GM19467 (cell line): ENCODE measurements at regions not wholly inside any gene's neighbourhood (a gene's known extent, or its start where the extent isn't known, plus 50 kb on each side); places are given as distances from the start of the nearest gene placed in this dataset.

Experiments
- ATAC-seq: cut with Tn5 transposase; IDR thresholded peaks from one replicate; pipeline ENCODE4 v1.9.1; 2021; ENCODE audit warnings: mild to moderate bottlenecking, moderate library complexity; ENCODE audit not compliant: unreplicated experiment

DNA sequence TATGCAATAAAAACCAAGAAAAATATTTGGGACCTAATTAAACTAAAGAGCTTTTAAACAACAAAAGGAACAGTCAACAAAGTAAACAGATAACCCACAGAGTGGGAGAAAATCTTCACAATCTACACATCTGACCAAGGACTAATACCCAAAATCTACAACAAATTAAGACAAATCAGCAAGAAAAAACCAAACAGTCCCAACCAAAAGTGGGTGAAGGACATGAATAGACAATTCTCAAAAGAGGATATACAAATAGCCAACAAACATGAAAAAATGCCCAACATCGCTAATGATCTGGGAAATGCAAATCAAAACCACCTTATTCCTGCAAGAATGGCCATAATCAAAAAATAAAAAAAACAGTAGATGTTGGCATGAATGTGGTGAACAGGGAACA is 250.1 kb downstream of the C1D start:
- ATAC-seq, result no peak

DNA sequence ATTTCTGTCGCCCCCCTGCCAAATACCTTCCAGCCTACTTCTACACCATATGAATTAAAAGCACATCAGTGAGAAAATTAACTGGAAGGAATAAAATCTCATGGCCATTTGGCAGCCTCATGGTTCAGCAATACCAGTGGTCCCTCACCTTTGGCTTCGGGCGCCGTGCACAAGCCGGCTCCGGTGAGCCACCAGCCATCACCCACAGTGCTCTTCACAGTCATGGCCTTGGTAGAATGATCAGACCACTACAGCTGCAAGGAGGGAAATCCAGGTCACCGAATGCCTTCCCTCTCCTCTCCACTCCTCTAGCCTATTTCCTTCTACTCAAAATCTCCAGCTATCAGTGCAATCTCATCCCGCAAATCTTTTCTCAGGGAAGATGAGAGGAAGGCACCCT is 239.1 kb downstream of the C1D start:
- ATAC-seq, result no peak

DNA sequence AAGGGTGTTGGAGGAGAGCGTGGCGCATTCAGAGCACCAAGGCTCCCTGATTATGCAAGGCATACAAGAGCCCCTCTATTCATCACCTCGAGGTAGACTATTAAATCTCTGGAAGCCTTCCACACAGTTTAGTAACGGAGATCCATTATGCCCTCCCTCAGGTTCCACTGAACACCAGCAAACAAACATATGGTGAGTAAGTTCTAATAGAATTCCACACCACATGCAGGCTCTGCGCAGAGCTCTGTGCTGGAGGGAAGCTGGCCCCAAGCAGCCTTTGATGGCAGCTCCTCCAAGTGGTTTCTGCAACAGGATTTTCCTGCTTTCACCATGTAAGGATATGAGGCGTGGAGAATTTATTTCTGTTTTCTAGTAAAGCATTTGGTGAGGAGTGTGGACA is 238.6 kb downstream of the C1D start:
- no peak for ATAC-seq

DNA sequence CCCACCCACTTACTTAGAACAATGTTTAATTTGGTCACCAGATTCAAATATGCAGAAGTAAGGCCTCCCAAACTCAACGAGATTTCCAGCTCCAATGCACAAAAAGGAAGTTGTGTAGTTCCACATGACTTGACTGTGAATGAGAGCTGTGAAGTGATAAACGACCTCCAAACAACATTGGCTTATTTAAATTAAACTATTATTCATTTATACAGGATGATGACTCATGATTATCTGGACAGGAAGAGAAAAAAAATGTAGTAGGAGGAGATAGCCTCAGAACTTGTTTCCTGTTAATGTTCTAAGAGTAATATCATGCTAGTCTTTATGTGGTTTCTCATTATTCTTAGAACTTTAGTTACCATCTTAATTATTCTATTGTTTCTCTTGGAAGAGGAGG is 237.3 kb downstream of the C1D start:
- ATAC-seq, result no peak

DNA sequence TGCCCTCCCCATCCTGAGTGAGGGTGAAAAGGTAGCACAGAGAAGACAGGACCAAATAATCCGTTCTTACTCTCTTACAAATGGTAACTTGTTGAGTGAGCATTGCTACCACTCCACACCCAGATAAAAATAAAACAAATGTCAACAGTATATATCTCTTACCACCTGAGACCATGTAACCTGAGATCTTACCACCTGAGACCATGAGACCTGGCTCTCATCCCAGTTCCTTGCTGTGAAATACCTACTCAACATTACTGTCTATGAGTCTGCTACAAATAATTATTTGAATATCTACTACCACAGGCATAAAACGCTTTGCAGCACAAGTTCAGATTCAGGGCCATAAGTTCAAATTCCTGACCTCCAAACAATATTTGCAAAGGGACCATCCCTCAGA is 234.7 kb downstream of the C1D start:
- no peak for ATAC-seq

DNA sequence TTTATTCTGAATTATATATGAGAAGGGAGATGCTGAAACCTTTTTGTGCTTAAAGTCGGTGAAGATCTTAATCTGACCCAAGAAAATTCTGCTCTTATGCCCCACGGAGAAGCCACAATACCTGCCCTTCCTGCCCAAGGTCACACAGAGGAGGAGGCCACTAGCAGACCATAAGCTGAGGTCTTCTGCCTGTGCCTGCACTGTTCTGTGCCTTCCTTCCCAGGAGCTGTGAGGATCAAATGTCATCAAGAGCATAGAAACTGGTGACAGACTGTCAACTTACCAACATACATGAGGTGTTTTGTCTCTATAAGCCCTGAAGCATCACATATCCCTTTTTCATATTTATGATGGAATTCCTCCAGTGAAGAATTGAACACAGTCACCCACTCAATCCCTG is 233.3 kb downstream of the C1D start:
- no peak for ATAC-seq

DNA sequence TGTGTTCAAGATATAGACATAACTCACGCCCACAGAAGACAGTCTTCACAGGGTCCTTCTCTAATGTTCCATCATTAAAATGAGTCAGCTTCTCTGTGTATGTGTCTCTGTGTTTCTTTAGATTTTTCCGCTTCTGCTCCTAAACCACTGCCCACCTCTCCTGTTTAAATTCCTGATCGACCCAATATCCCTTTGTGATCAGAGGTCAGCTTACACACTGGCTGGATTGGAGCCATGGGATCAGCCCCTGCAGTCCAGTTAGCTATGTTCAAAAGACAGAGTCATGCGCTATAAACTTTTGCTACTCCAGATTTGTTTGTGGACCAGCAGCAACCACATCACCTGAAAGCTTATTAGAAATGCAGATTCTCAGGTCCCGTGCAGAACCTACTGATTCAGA is 229.2 kb downstream of the C1D start:
- no peak for ATAC-seq

DNA sequence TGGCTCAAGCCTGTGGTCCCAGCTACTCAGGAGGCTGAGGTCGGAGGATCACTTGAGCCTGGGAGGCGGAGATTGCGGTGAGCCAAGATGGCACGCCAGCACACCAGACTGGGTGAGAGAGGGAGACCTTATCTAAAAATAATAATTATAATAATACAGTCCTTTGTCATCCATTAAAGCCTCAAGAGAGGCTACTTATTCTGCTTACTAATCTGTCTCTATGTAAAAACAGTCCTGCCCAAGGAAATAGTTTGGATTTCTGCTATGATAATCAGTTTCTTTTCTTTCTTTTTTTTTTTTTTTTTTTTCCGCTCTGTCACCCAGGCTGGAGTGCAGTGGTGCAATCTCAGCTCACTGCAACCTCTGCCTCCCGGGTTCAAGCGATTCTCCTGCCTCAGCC is 228.3 kb downstream of the C1D start:
- ATAC-seq, result no peak

DNA sequence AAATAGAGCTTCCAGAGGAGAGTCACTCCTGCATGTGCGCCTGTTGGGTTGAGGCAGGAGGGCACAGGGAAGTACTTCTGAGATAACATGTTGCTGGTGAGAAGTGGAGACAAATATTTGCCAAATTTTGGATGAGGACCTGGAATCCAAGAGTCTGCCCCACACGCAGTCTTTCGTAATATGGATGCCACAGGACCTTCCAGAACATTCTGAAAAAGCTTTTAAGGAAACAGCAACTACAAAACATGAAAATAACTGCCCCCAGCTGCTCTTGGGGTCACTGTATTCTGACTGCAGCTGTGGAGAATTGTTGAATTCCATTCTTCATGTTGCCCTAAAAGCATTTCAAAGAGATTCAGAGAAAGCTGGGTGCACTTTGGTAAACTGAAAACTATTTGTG is 227.5 kb downstream of the C1D start:
- ATAC-seq, result no peak

DNA sequence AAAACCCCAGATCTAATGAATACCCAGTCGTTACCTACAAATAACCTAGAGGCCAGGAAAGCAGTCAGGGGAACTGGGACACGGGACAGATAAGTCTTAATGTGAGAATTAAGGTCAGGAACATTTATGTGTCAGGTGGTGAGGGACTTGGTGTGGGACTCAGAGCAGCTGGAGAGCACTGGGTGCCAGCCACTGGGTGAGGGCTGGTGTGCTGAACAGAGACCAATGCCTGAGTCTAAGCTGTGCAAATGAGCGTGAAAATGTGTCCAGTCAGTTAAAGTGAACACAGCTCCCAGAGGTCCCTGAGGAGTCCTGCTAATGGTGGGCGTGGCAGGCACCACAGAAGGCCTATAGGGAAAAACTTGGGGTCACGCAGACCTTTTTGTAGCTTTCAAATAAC is 225.9 kb downstream of the C1D start:
- ATAC-seq, result no peak

DNA sequence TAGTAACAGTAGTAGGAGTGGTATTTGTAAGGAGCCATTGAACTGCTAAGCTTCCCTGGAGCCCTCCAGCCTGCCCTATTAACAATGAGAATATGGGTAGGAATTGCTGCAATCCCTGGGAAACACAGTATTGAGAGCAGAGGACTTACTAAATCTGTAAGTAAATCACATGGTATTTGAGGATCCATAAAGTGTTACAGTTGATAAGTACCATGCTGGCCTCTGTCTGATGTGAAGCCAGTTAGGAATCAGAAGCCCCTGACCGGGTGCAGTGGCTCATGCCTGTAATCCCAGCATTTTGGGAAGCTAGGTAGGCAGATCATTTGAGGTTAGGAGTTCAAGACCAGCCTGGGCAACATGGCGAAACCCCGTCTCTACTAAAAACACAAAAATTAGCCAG is 224.6 kb downstream of the C1D start:
- no peak for ATAC-seq

DNA sequence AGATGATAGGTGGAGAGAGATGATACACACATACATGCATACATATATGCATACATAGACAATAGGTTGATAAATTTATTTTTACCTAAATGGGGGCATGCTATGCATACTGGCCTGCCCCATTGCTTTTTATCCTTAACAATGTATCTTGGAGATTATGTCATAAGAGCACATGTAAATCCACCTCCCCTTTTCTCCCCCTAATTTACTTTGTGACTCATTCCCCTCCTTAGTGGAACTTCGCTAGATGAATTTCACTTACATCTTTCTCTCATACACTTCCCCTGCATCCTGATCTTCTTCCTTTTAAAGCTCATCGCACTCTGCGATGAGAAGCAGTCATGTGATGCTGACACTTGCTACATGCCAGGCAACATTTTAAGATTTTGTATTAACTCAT is 223.6 kb downstream of the C1D start:
- no peak for ATAC-seq

DNA sequence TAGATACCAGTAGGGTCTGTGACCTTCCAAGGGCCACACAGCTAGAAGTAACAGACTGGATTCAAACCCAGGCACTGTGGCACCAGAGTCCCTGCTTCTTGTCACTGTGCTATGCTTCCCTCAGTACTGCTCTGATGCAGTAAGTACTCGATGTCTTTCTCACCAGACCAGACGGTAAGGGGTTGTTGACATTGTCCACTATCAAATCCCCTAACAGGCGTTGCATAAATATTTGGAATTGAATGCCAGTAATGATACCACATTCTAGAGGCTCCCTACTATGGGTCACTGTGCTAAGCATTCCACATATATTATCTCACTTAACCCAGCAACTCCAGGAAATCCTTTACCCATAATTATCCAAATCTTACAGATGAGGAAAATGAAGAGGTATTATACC is 223.1 kb downstream of the C1D start:
- ATAC-seq, result no peak

DNA sequence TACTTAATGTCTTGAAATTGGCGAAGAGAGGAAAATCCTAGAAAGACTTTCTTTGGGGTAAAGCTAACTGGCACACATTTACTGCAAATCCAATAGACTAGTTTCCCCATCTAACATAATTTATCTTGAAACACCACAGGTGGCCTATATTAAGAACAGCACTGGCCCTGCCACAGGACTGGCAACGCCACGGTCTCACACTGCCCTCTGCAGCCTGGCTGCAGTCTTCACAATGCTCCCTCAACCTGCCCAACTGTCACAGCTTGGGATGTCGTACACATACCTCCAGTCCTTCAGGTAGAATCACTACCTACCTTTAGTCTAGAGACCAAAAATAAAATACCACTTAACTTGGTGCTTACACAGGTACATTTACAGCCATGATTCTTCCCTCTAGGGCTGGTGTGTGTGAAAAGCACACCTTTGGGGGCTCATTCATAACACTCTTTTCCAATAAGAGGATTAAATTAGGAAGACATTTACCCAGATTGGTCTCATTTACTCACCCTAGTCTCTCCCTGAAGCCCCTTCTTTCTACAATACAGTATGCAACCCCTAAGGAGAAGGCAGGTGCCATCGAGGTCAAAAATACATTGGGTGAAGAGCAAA is 222.2 kb downstream of the C1D start:
- peak; percentile 66 for ATAC-seq

DNA sequence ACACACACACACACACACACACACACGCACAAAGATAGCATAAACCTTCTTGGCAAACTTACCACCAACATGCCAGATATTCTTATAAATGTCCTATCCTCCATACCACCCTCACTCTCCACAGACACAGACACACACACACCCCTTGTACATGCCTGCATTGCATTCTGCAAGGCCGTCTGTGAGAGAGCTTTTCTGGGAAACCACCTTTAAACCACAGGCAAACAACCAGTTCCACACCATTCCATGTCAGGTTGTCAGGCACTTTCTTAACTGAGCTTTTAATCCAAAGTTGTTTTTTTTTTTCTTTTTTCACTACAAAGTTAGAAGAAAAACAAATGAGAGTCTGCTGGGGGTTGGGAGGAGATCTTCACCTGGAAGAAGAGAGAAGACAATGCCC is 221.1 kb downstream of the C1D start:
- no peak for ATAC-seq

DNA sequence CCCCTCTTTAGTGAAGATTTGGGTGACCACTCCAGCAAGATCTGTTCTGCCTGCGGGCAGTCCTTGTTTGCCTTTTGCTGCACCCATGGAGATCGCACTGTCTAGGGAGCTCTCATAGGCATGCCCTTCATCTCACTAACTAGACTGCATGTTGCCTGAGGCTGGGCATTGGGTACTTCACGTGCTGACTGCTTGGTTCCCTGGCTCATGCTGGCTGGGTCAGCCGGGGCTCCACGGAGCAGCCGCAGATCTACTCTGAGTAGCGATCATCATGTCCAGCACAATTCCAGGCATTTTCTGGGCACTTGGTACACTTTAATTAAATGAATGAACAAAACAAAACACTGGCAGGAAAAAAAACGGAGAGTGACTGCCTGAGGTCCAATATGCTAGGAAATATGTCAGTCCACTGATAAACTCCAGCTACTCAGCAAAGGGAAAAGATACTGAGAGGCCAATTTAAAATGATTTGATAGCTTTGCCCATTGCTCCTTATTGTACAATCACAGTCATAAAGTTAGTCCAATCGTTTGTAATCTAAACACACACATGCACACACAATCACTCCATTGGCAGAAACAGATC is 220.3 kb downstream of the C1D start:
- ATAC-seq, result no peak

DNA sequence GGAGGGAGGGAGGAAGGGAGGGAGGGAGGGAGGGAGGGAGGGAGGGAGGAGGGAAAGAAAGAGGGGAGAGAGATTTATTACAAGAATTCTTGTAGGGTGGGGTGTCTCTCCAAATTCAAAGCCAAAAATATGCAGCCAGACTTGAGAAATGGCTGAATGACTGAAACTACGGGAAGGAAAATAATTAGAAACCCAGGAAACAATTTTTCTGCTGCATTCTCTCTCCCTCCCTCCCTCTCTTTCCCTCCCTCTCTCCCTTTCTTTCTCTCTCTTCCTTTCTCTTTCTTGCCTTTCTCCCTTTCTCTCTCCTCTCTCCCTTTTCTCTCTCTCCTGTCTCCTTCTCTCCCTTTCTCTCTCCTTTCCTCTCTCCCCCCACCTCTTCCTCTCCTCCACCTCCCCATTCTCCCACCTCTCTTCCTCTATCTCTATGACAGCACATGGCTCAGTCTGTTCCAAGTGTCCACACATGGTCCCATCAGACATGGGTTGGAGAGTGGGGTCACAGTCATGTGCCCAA is 218.7 kb downstream of the C1D start:
- ATAC-seq, result no peak

DNA sequence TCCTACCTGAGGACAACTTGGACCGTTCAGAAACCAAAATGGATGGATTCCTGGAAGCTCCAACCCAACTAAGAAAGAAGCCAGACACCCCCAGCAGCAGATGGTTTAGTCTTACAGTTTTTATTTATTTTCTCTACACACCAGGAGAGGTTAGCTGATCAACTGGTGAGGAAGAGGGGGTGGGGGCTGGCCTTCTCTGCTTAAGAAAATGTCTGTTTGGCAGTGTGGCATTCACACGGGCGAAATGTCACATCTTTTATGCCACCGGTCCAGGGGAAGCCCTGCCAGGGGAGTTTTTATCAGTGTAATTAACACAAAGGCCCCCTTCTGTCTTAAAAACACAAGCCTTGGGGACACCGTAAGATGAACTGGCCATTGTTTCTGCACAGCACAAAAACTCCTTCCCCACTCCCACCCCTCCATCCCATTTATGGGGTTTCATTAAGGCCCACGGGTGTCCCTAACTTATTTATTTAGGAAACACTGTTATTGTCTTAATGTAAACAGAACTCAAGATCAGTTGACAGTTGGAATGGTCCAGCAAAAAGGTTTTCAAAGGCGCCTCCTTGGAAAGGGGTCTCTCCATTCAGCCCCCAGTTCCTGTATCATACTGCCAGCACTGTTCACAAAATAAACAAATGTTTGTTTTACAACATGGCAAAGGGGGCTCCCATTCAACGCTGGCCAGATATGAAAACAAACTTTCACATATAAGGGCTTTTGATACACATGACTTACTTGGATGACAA is 217.0 kb downstream of the C1D start:
- ATAC-seq, result no peak

DNA sequence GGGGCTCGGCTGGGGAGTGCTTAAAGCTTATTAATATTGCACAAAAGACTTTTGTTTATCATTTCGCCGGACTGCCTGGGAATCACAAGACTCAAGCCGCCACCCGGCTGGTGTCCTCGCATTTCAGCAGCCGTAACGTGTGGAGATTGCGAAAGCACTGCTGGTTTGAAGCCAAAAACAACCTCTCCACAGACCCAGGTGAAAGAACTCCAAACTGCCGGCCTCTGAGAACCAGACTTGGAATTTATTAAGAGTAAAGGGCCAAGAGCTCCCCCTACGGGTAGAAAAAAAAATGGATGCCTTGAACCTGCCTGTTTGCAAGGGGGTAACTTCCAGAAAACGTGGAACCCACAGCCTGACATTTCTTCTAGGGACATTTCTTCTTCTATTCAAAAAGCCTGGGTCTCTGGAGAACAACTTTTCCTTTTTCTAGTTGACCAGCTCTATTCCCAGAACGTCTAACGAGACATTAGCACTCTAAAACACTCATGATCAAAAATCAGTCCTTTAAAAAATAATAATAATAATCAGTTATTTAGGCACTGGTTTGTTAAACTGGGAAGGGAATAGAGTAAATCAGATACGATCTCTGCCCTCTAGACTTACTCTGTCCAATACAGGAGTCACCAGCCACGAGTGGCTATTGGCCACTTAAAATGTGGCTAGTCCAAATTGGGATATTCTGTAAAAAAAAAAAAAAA is 216.3 kb downstream of the C1D start:
- no peak for ATAC-seq

DNA sequence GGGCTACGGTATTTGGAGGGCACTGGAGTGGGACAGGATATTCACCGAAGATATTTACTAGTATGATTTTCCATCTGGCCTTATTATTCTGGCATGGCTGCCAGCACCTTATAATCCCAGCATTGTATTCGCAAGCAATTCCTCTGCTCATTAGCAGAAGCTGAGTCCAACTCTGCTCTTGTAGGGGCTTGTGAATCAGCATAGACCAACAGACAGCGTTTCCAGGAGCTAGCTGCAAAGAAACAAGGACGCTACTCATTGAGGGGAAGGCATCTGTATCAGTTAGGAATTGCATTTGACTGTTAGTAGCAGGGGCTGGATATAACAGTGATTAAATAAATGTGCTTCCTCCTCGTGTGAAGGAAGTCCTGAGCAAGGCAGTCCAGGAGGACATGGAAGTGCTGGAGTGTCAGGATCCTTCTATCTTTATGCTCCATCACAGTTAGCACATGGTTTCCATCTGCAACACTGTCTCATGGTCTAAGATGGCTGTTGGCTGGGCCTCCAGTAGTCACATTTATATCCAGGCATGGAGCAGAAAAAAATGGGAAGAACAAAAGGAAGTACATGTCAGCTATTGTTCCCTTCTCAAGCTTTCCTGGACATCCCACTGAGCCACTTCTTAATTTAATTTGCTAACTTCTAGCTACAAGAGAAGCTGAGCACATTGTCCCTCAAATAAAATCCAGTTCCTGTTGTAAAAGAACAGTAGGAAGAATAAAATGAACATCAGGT is 214.1 kb downstream of the C1D start:
- no peak for ATAC-seq

DNA sequence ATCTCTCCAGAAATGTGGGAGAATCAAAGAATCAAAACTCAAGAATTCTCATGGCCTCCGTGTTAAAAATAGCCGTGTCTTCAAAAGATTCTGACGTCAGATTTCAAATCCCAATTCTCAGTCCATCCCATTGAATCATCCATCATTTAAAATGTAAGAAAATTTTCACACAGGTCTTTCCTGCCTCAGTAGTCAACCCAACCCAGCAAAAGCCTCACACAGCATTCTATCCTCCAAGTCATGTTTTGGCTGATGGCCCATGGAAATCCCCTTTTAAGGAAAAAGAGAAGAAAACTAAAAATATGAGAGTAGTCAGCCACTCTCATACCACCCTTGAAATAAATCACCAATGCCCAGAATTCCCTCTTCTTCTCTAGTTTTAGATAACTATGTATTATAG is 211.8 kb downstream of the C1D start:
- no peak for ATAC-seq
